ENCODE measurements at regions not wholly inside any gene's neighbourhood (a gene's known extent, or its start where the extent isn't known, plus 50 kb on each side); places are given as distances from the start of the nearest gene placed in this dataset.

- Mint-ChIP-seq H3K36me3 (ENCODE audit: low read depth, unreplicated experiment) (no peaks in the 10 kb centered on the region), H3K27ac (ENCODE audit: unreplicated experiment) (no peak overlapping the region), H3K4me1 (ENCODE audit: unreplicated experiment) (no peaks in the 10 kb centered on the region), H3K4me3 (ENCODE audit: unreplicated experiment) (no peak overlapping the region), H3K9me3 (ENCODE audit: unreplicated experiment) (no peaks in the 10 kb centered on the region), H3K27me3 (ENCODE audit: unreplicated experiment) (no peaks in the 10 kb centered on the region)
- no peak for DNase-seq (ENCODE audit: low spot score)
- TF ChIP-seq CTCF (IDR thresholded peaks at IDR 0.05; ENCODE audit: unreplicated experiment): no peak
Observed at GRCh38 chr13:54912367-54912766, 1883.8 kb downstream of the OLFM4 start.

GRCh38 chr13:54913668-54914067 lies 1885.1 kb downstream of the OLFM4 start:
- no peak overlapping the region for H3K27ac Mint-ChIP-seq (ENCODE audit: unreplicated experiment)
- H3K27me3 Mint-ChIP-seq (ENCODE audit: unreplicated experiment): no peaks in the 10 kb centered on the region
- no peaks in the 10 kb centered on the region for H3K9me3 Mint-ChIP-seq (ENCODE audit: unreplicated experiment)
- TF ChIP-seq CTCF (IDR thresholded peaks at IDR 0.05; ENCODE audit: unreplicated experiment): no peak
- H3K36me3 Mint-ChIP-seq (ENCODE audit: low read depth, unreplicated experiment): no peaks in the 10 kb centered on the region
- no peak overlapping the region for H3K4me3 Mint-ChIP-seq (ENCODE audit: unreplicated experiment)
- no peaks in the 10 kb centered on the region for H3K4me1 Mint-ChIP-seq (ENCODE audit: unreplicated experiment)
- DNase-seq (ENCODE audit: low spot score): no peak

- H3K4me3 Mint-ChIP-seq (ENCODE audit: unreplicated experiment): no peak overlapping the region
- no peaks in the 10 kb centered on the region for H3K27me3 Mint-ChIP-seq (ENCODE audit: unreplicated experiment)
- no peaks in the 10 kb centered on the region for H3K9me3 Mint-ChIP-seq (ENCODE audit: unreplicated experiment)
- H3K36me3 Mint-ChIP-seq (ENCODE audit: low read depth, unreplicated experiment): no peaks in the 10 kb centered on the region
- no peak overlapping the region for H3K27ac Mint-ChIP-seq (ENCODE audit: unreplicated experiment)
- no peaks in the 10 kb centered on the region for H3K4me1 Mint-ChIP-seq (ENCODE audit: unreplicated experiment)
- DNase-seq (ENCODE audit: low spot score): no peak
- no peak for TF ChIP-seq CTCF (IDR thresholded peaks at IDR 0.05; ENCODE audit: unreplicated experiment)
Observed at GRCh38 chr13:54927538-54927937, 1898.9 kb downstream of the OLFM4 start.

- no peak for DNase-seq (ENCODE audit: low spot score)
- H3K4me1 Mint-ChIP-seq (ENCODE audit: unreplicated experiment): no peaks in the 10 kb centered on the region
- no peaks in the 10 kb centered on the region for H3K27me3 Mint-ChIP-seq (ENCODE audit: unreplicated experiment)
- no peak overlapping the region for H3K4me3 Mint-ChIP-seq (ENCODE audit: unreplicated experiment)
- H3K27ac Mint-ChIP-seq (ENCODE audit: unreplicated experiment): no peak overlapping the region
- no peak for TF ChIP-seq CTCF (IDR thresholded peaks at IDR 0.05; ENCODE audit: unreplicated experiment)
- no peaks in the 10 kb centered on the region for H3K36me3 Mint-ChIP-seq (ENCODE audit: low read depth, unreplicated experiment)
- H3K9me3 Mint-ChIP-seq (ENCODE audit: unreplicated experiment): no peaks in the 10 kb centered on the region
Observed at GRCh38 chr13:54928071-54928470, 1899.5 kb downstream of the OLFM4 start.

- Mint-ChIP-seq H3K27me3 (ENCODE audit: unreplicated experiment) (no peaks in the 10 kb centered on the region), H3K4me1 (ENCODE audit: unreplicated experiment) (no peaks in the 10 kb centered on the region), H3K27ac (ENCODE audit: unreplicated experiment) (no peak overlapping the region), H3K9me3 (ENCODE audit: unreplicated experiment) (no peaks in the 10 kb centered on the region), H3K4me3 (ENCODE audit: unreplicated experiment) (no peak overlapping the region), H3K36me3 (ENCODE audit: low read depth, unreplicated experiment) (no peaks in the 10 kb centered on the region)
- DNase-seq (ENCODE audit: low spot score): no peak
- no peak for TF ChIP-seq CTCF (IDR thresholded peaks at IDR 0.05; ENCODE audit: unreplicated experiment)
Observed at GRCh38 chr13:54934121-54934520, 1905.5 kb downstream of the OLFM4 start.
